SU-DHL-6 (cell line): ENCODE measurements at regions not wholly inside any gene's neighbourhood (a gene's known extent, or its start where the extent isn't known, plus 50 kb on each side); places are given as distances from the start of the nearest gene placed in this dataset.

Experiments used
- EZH2phosphoT487 ChIP-seq: fragments of 200-600 bp; sonication (generic), shearing (Covaris generic); conservative IDR thresholded peaks from 2 replicates; pipeline ENCODE4 v1.6.1; 2018; ENCODE audit warnings: mild to moderate bottlenecking, antibody characterized with exemption, low read length, moderate library complexity, mixed read lengths
- TF ChIP-seq, protein P1 (sequence below): fragments of 200-600 bp; sonication (generic); IDR thresholded peaks from one replicate; pipeline ENCODE4 v1.5.1; 2017; ENCODE audit warnings: antibody characterized with exemption, mild to moderate bottlenecking, low read length, moderate library complexity; ENCODE audit not compliant: insufficient read depth, poor library complexity, severe bottlenecking

DNA sequence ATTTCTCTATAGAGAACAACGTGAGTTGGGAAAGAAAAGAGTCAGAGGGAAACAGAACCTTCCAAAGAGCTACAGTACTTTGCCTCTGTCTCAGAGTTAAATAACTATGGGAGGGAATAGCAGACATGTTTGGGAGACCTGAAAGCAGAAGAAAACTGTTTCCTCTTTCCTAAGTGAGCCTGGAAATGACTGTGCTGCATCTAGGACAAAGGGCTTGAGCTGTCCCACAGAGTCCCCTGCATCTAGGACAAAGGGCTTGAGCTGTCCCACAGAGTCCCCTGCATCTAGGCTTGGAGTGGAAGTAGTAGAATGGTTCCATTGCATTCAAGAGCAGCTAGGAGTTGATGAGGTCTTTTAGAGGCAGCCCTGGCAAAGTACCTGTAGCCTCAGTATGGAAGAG, 149.7 kb downstream of the DKK1 start:
- TF ChIP-seq, protein P1, sequence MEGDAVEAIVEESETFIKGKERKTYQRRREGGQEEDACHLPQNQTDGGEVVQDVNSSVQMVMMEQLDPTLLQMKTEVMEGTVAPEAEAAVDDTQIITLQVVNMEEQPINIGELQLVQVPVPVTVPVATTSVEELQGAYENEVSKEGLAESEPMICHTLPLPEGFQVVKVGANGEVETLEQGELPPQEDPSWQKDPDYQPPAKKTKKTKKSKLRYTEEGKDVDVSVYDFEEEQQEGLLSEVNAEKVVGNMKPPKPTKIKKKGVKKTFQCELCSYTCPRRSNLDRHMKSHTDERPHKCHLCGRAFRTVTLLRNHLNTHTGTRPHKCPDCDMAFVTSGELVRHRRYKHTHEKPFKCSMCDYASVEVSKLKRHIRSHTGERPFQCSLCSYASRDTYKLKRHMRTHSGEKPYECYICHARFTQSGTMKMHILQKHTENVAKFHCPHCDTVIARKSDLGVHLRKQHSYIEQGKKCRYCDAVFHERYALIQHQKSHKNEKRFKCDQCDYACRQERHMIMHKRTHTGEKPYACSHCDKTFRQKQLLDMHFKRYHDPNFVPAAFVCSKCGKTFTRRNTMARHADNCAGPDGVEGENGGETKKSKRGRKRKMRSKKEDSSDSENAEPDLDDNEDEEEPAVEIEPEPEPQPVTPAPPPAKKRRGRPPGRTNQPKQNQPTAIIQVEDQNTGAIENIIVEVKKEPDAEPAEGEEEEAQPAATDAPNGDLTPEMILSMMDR, result no peak
- no peak for TF ChIP-seq EZH2phosphoT487
